Endodermal cell (in vitro differentiated cells): ENCODE measurements at regions not wholly inside any gene's neighbourhood (a gene's known extent, or its start where the extent isn't known, plus 50 kb on each side); places are given as distances from the start of the nearest gene placed in this dataset.

Experiments
- DNase-seq: peaks from one replicate; pipeline ENCODE4 v3.0.0-alpha.2; 2017
- H3K27ac ChIP-seq: 2 replicates; pipeline ENCODE4 v1.5.1; 2013; ENCODE audit warnings: mild to moderate bottlenecking, low read depth, low read length, moderate library complexity
- H3K27me3 ChIP-seq: 2 replicates; pipeline ENCODE4 v1.6.1; 2013; ENCODE audit warnings: mild to moderate bottlenecking, low read length, moderate library complexity; ENCODE audit not compliant: insufficient read depth, control insufficient read depth, poor library complexity, severe bottlenecking
- H3K36me3 ChIP-seq: 2 replicates; pipeline ENCODE4 v1.7.0; 2013; ENCODE audit warnings: mild to moderate bottlenecking, low read length, moderate library complexity; ENCODE audit not compliant: control insufficient read depth, insufficient read depth
- H3K4me1 ChIP-seq: one replicate; pipeline ENCODE4 v1.7.0; 2013; ENCODE audit warnings: low read length; ENCODE audit not compliant: control insufficient read depth, insufficient read depth
- H3K4me3 ChIP-seq: 2 replicates; pipeline ENCODE4 v1.5.1; 2013; ENCODE audit warnings: mild to moderate bottlenecking, low read length, moderate library complexity
- H3K9ac ChIP-seq: 2 replicates; pipeline ENCODE4 v1.6.1; 2013; ENCODE audit warnings: mild to moderate bottlenecking, low read length, moderate library complexity; ENCODE audit not compliant: poor library complexity, severe bottlenecking; ENCODE audit errors: extremely low read depth
- H3K9me3 ChIP-seq: 2 replicates; pipeline ENCODE4 v1.6.1; 2013; ENCODE audit warnings: mild to moderate bottlenecking, low read length, moderate library complexity; ENCODE audit not compliant: control insufficient read depth
- H3K27ac Mint-ChIP-seq: 2 replicates; pipeline ENCODE4 v1.8.0; 2020; ENCODE audit warnings: mixed read lengths
- H3K27me3 Mint-ChIP-seq: 2 replicates; pipeline ENCODE4 v1.8.0; 2021; ENCODE audit warnings: mild to moderate bottlenecking, mixed read lengths; ENCODE audit not compliant: insufficient read depth
- H3K36me3 Mint-ChIP-seq: 2 replicates; pipeline ENCODE4 v1.8.0; 2020; ENCODE audit warnings: low read depth, mixed read lengths
- H3K4me1 Mint-ChIP-seq: 2 replicates; pipeline ENCODE4 v1.8.0; 2020; ENCODE audit warnings: mixed read lengths
- H3K4me3 Mint-ChIP-seq: 2 replicates; pipeline ENCODE4 v1.8.0; 2020; ENCODE audit warnings: mild to moderate bottlenecking, moderate library complexity, mixed read lengths
- H3K9me3 Mint-ChIP-seq: 2 replicates; pipeline ENCODE4 v1.8.0; 2020; ENCODE audit warnings: mild to moderate bottlenecking, mixed read lengths
- CTCF ChIP-seq: fragments of 200-600 bp; sonication (generic); conservative IDR thresholded peaks from 2 replicates; pipeline ENCODE4 v1.5.0; 2021; ENCODE audit warnings: antibody characterized with exemption, mild to moderate bottlenecking
- WGBS, 2 experiments: methylation state at CpG; one replicate each; pipeline versions ENCODE4 v1.1.5 to v1.1.7; 2013; ENCODE audit warnings: missing lambda C conversion rate in 2 of 2, mixed read lengths in 1 of 2; ENCODE audit not compliant: insufficient coverage in 1 of 2, insufficient read length in 1 of 2; 5-methylcytosine and 5-hydroxymethylcytosine counted together

GRCh38 chr5:23269981-23270380, 237.4 kb upstream of the PRDM9 start:
- H3K9me3 ChIP-seq: no peaks in the 10 kb centered on the region
- Mint-ChIP-seq H3K9me3 (no peaks in the 10 kb centered on the region), H3K27ac (no peak overlapping the region), H3K4me1 (no peaks in the 10 kb centered on the region), H3K27me3 (no peaks in the 10 kb centered on the region), H3K36me3 (no peaks in the 10 kb centered on the region), H3K4me3 (no peak overlapping the region)
- H3K4me1 ChIP-seq: no peaks in the 10 kb centered on the region
- H3K27ac ChIP-seq: no peak overlapping the region
- H3K27me3 ChIP-seq: no peaks in the 10 kb centered on the region
- no peaks in the 10 kb centered on the region for H3K36me3 ChIP-seq
- TF ChIP-seq CTCF: no peak
- no peak overlapping the region for H3K4me3 ChIP-seq
- WGBS, 2 experiments: 88 to 94% methylated on average over 1 to 2 of the region's 2 CpGs
- DNase-seq: no peak
- H3K9ac ChIP-seq: no peak overlapping the region

GRCh38 chr5:23268136-23268535, 239.3 kb upstream of the PRDM9 start:
- WGBS, 2 experiments: 90 to 92% methylated on average over 5 to 10 of the region's 10 CpGs
- H3K27ac ChIP-seq: no peak overlapping the region
- Mint-ChIP-seq H3K27me3 (no peaks in the 10 kb centered on the region), H3K27ac (no peak overlapping the region), H3K4me1 (no peaks in the 10 kb centered on the region), H3K36me3 (no peaks in the 10 kb centered on the region), H3K4me3 (no peak overlapping the region), H3K9me3 (no peaks in the 10 kb centered on the region)
- no peak for DNase-seq
- no peaks in the 10 kb centered on the region for H3K27me3 ChIP-seq
- no peak for TF ChIP-seq CTCF
- H3K9ac ChIP-seq: no peak overlapping the region
- H3K4me1 ChIP-seq: no peaks in the 10 kb centered on the region
- H3K4me3 ChIP-seq: no peak overlapping the region
- H3K36me3 ChIP-seq: no peaks in the 10 kb centered on the region
- H3K9me3 ChIP-seq: no peaks in the 10 kb centered on the region

- Mint-ChIP-seq H3K4me3 (no peak overlapping the region), H3K9me3 (no peaks in the 10 kb centered on the region), H3K36me3 (no peaks in the 10 kb centered on the region), H3K4me1 (no peaks in the 10 kb centered on the region), H3K27ac (no peak overlapping the region), H3K27me3 (no peaks in the 10 kb centered on the region)
- DNase-seq: no peak
- Histone ChIP-seq H3K27ac (no peak overlapping the region), H3K4me1 (no peaks in the 10 kb centered on the region), H3K4me3 (no peak overlapping the region), H3K36me3 (no peaks in the 10 kb centered on the region), H3K9ac (no peak overlapping the region), H3K9me3 (no peaks in the 10 kb centered on the region), H3K27me3 (no peaks in the 10 kb centered on the region)
- no peak for TF ChIP-seq CTCF
- WGBS, 2 experiments: 90% methylated on average over 1 of the region's 1 CpG; no CpG with 5 or more reads in 1 of the 2 experiments
Observed at GRCh38 chr5:23260621-23261020, 246.8 kb upstream of the PRDM9 start.
